Endothelial cell (in vitro differentiated cells): ENCODE measurements at regions not wholly inside any gene's neighbourhood (a gene's known extent, or its start where the extent isn't known, plus 50 kb on each side); places are given as distances from the start of the nearest gene placed in this dataset.

ENCODE experiments used
- DNase-seq: peaks from one replicate; pipeline ENCODE4 v3.0.0; 2021; ENCODE audit warnings: low spot score
- H3K27ac Mint-ChIP-seq: one replicate; pipeline ENCODE4 v1.8.0; 2021; ENCODE audit warnings: mixed read lengths, inconsistent platforms; ENCODE audit not compliant: unreplicated experiment
- H3K27me3 Mint-ChIP-seq: one replicate; pipeline ENCODE4 v1.8.0; 2021; ENCODE audit warnings: mild to moderate bottlenecking, moderate library complexity, mixed read lengths, inconsistent platforms; ENCODE audit not compliant: unreplicated experiment
- H3K36me3 Mint-ChIP-seq: one replicate; pipeline ENCODE4 v1.8.0; 2021; ENCODE audit warnings: mild to moderate bottlenecking, low read depth, mixed read lengths, inconsistent platforms; ENCODE audit not compliant: unreplicated experiment
- H3K4me1 Mint-ChIP-seq: one replicate; pipeline ENCODE4 v1.8.0; 2021; ENCODE audit warnings: mild to moderate bottlenecking, mixed read lengths, inconsistent platforms; ENCODE audit not compliant: unreplicated experiment
- H3K4me3 Mint-ChIP-seq: one replicate; pipeline ENCODE4 v1.8.0; 2021; ENCODE audit warnings: mild to moderate bottlenecking, mixed read lengths, inconsistent platforms; ENCODE audit not compliant: unreplicated experiment
- H3K9me3 Mint-ChIP-seq: one replicate; pipeline ENCODE4 v1.8.0; 2021; ENCODE audit warnings: mixed read lengths, inconsistent platforms; ENCODE audit not compliant: unreplicated experiment
- CTCF ChIP-seq: fragments of 200-600 bp; sonication (generic); IDR thresholded peaks from one replicate; pipeline ENCODE4 v1.5.0; 2021; ENCODE audit warnings: antibody characterized with exemption; ENCODE audit not compliant: unreplicated experiment

DNA sequence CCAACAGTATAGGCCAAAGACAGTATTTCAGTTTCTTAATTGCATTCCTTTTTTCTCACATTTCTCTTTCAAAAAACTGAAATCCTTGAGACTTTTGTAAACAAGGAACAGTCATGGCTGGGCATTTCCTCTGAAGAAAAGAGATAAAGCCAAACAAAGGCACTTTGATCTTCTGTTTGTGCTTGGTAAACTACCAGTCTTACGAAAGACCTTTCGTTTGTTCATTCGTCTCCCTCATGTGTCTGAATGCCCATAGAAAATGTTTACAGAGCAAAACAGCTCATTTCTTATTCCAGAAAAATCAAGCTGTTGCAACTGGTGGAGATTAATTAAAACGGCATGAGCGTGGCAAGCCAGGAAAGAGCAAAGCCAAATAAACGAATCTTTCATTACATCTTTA is 178.0 kb downstream of the GASK1B start:
- DNase-seq, result no peak
- no peaks in the 10 kb centered on the region for H3K27me3 Mint-ChIP-seq
- TF ChIP-seq CTCF, result no peak
- no peak overlapping the region for H3K4me3 Mint-ChIP-seq
- peaks cover 39% of the 10 kb centered on the region for H3K4me1 Mint-ChIP-seq
- H3K27ac Mint-ChIP-seq, result peak overlapping the region; percentile 93
- no peaks in the 10 kb centered on the region for H3K36me3 Mint-ChIP-seq
- no peaks in the 10 kb centered on the region for H3K9me3 Mint-ChIP-seq

- no peaks in the 10 kb centered on the region for H3K36me3 Mint-ChIP-seq
Observed at GRCh38 chr4:157992948-157993839, 179.6 kb downstream of the GASK1B start.

DNA sequence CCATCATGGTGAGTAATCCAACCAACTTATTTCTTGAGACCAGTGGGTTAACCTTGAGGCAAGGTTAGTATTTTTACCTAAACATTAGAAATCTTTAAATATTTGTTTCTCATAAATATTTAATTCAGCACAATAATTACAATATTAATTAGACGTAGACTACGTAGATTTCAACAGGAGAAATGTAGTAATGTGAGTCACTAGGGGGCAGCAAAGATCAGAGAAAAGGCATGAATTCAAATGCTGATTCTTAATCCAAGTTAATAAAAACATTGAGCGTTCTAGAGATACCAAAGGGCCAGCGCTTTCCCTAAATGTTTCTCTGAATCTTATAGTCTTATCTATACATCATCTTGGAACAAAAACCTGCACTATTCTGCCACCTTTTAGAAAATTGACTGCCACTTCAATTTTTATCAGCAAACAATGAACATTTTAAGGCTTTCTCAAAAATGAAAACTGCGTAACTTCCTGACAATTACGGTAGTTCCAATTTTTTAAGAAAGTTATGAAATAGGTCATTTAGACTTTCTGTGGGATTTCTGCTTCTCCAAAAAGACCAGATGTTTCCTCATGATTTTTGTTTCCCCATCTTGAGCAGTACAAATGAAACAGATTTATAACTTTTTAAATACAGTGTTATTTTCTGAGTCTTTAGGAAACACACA is 180.7 kb downstream of the GASK1B start:
- H3K4me1 Mint-ChIP-seq, result peaks cover 33% of the 10 kb centered on the region
- DNase-seq, result peak; percentile 62
- no peak overlapping the region for H3K4me3 Mint-ChIP-seq
- H3K27ac Mint-ChIP-seq, result no peak overlapping the region
- TF ChIP-seq CTCF, result peak; percentile 86
- no peaks in the 10 kb centered on the region for H3K9me3 Mint-ChIP-seq
- no peaks in the 10 kb centered on the region for H3K36me3 Mint-ChIP-seq
- H3K27me3 Mint-ChIP-seq, result no peaks in the 10 kb centered on the region

More at GRCh38 chr4:157992948-157993839, 179.6 kb downstream of the GASK1B start:
- no peak for DNase-seq
- Mint-ChIP-seq H3K27ac (no peak overlapping the region), H3K9me3 (no peaks in the 10 kb centered on the region), H3K4me3 (no peak overlapping the region), H3K4me1 (peaks cover 36% of the 10 kb centered on the region), H3K27me3 (no peaks in the 10 kb centered on the region)
- TF ChIP-seq CTCF, result no peak

GRCh38 chr4:157988641-157989040 is 184.2 kb downstream of the GASK1B start:
- Mint-ChIP-seq H3K27ac (no peak overlapping the region), H3K27me3 (peaks cover 1% of the 10 kb centered on the region), H3K4me3 (no peak overlapping the region), H3K9me3 (no peaks in the 10 kb centered on the region), H3K4me1 (peaks cover 15% of the 10 kb centered on the region), H3K36me3 (no peaks in the 10 kb centered on the region)
- DNase-seq, result no peak
- TF ChIP-seq CTCF, result no peak
